Vagina (tissue), 2 donors: ENCODE measurements at regions not wholly inside any gene's neighbourhood (a gene's known extent, or its start where the extent isn't known, plus 50 kb on each side); places are given as distances from the start of the nearest gene placed in this dataset.

Source experiments
- POLR2A ChIP-seq, 2 donors: fragments of 450-650 bp; IDR thresholded peaks; one replicate each; pipeline ENCODE4 v1.6.1; 2017; ENCODE audit warnings: antibody characterized with exemption in 2 of 2, mild to moderate bottlenecking in 2 of 2, moderate library complexity in 2 of 2
- POLR2AphosphoS5 ChIP-seq, 2 donors: sonication (generic); formaldehyde crosslinking; IDR thresholded peaks; one replicate each; pipeline ENCODE4 v1.9.0; 2017; ENCODE audit warnings: antibody characterized with exemption in 2 of 2, mild to moderate bottlenecking in 2 of 2, low read depth in 1 of 2; ENCODE audit not compliant: insufficient read depth in 1 of 2
- TF ChIP-seq, protein P1 (sequence below), 3 experiments: fragments of 450-650 bp in 2 of 3; fragments of 200-600 bp in 1 of 3; sonication (generic) in 1 of 3; IDR thresholded peaks; one replicate each; pipeline ENCODE4 v1.5.1; 2017 to 2019; ENCODE audit warnings: antibody characterized with exemption in 3 of 3, mild to moderate bottlenecking in 2 of 3, moderate library complexity in 2 of 3

DNA sequence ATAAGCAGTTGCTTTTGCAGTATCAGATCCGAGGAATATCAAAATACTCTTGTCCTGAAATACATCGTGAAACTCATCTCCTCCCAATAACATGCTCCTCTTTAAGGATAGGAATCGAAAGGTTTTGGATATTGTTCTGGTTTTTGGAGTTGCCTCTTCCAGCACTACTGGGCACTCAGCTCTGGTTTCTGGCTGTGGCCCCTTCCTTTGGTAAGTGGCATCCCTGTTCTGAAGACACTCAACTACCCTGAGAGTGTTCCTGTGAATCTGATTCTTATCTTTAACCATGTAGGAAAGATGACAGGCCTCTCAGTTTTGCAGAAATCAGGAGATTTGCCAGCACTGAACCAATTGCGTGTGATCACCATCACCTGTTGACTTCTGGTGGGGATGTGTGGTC, 327.5 kb upstream of the TBL1XR1 start:
- TF ChIP-seq POLR2A (IDR thresholded peaks at IDR 0.05) = no peak
- TF ChIP-seq, protein P1, sequence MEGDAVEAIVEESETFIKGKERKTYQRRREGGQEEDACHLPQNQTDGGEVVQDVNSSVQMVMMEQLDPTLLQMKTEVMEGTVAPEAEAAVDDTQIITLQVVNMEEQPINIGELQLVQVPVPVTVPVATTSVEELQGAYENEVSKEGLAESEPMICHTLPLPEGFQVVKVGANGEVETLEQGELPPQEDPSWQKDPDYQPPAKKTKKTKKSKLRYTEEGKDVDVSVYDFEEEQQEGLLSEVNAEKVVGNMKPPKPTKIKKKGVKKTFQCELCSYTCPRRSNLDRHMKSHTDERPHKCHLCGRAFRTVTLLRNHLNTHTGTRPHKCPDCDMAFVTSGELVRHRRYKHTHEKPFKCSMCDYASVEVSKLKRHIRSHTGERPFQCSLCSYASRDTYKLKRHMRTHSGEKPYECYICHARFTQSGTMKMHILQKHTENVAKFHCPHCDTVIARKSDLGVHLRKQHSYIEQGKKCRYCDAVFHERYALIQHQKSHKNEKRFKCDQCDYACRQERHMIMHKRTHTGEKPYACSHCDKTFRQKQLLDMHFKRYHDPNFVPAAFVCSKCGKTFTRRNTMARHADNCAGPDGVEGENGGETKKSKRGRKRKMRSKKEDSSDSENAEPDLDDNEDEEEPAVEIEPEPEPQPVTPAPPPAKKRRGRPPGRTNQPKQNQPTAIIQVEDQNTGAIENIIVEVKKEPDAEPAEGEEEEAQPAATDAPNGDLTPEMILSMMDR (IDR thresholded peaks at IDR 0.05) = no peak
- TF ChIP-seq POLR2AphosphoS5 (IDR thresholded peaks at IDR 0.05; ENCODE audit: insufficient read depth in 1 of 2, low read depth in 1 of 2) = no peak
